Suprapubic skin (tissue), 4 donors: ENCODE measurements at regions not wholly inside any gene's neighbourhood (a gene's known extent, or its start where the extent isn't known, plus 50 kb on each side); places are given as distances from the start of the nearest gene placed in this dataset.

Experiments used
- DNase-seq, 2 donors: peaks; one replicate each; pipeline ENCODE4 v3.0.0-alpha.2; 2019; ENCODE audit warnings: low spot score in 2 of 2
- H3K27ac ChIP-seq: fragments of 200-600 bp; sonication (generic); one replicate; pipeline ENCODE4 v1.5.1; 2019
- H3K27me3 ChIP-seq: fragments of 200-600 bp; sonication (generic); one replicate; pipeline ENCODE4 v1.5.1; 2019
- H3K36me3 ChIP-seq: fragments of 200-600 bp; sonication (generic); one replicate; pipeline ENCODE4 v1.5.1; 2019
- H3K4me1 ChIP-seq: fragments of 200-600 bp; sonication (generic); one replicate; pipeline ENCODE4 v1.5.1; 2019
- H3K4me3 ChIP-seq: fragments of 200-600 bp; sonication (generic); one replicate; pipeline ENCODE4 v1.5.1; 2019; ENCODE audit warnings: mild to moderate bottlenecking
- H3K9me3 ChIP-seq: fragments of 200-600 bp; sonication (generic); one replicate; pipeline ENCODE4 v1.5.1; 2019
- CTCF ChIP-seq, 2 donors: fragments of 200-600 bp in 1 of 2; fragments of 450-650 bp in 1 of 2; sonication (generic) in 1 of 2; IDR thresholded peaks; one replicate each; pipeline ENCODE4 v1.5.1; 2016 to 2019; ENCODE audit warnings: antibody characterized with exemption in 2 of 2, mild to moderate bottlenecking in 1 of 2, moderate library complexity in 1 of 2
- EP300 ChIP-seq: sonication (generic); formaldehyde crosslinking; IDR thresholded peaks from one replicate; pipeline ENCODE4 v1.6.1; 2017; ENCODE audit warnings: antibody characterized with exemption
- POLR2A ChIP-seq, 2 donors: fragments of 450-650 bp; IDR thresholded peaks; one replicate each; pipeline ENCODE4 v1.6.1; 2017; ENCODE audit warnings: antibody characterized with exemption in 2 of 2, mild to moderate bottlenecking in 2 of 2, moderate library complexity in 2 of 2
- POLR2AphosphoS5 ChIP-seq, 3 donors: sonication (generic); formaldehyde crosslinking; IDR thresholded peaks; one replicate each; pipeline ENCODE4 v1.6.1; 2017; ENCODE audit warnings: antibody characterized with exemption in 3 of 3
- WGBS: methylation state at CpG from one replicate; pipeline ENCODE4 v1.1.5; 2018; 5-methylcytosine and 5-hydroxymethylcytosine counted together

- no peaks in the 10 kb centered on the region for H3K27me3 ChIP-seq
- H3K4me1 ChIP-seq: no peaks in the 10 kb centered on the region
- TF ChIP-seq CTCF (IDR thresholded peaks at IDR 0.05) (no peak), POLR2AphosphoS5 (IDR thresholded peaks at IDR 0.05) (no peak), EP300 (no peak), POLR2A (IDR thresholded peaks at IDR 0.05) (no peak)
- no peak overlapping the region for H3K4me3 ChIP-seq
- H3K36me3 ChIP-seq: no peaks in the 10 kb centered on the region
- no peaks in the 10 kb centered on the region for H3K9me3 ChIP-seq
- no peak overlapping the region for H3K27ac ChIP-seq
- DNase-seq: no peak
- WGBS: 78% methylated on average over 4 of the region's 4 CpGs
These were observed 67.1 kb upstream of the ROBO2 start for GRCh38 chr3:76972624-76973296.

- Histone ChIP-seq H3K36me3 (no peaks in the 10 kb centered on the region), H3K9me3 (no peaks in the 10 kb centered on the region), H3K4me3 (no peak overlapping the region), H3K4me1 (no peaks in the 10 kb centered on the region), H3K27ac (no peak overlapping the region), H3K27me3 (no peaks in the 10 kb centered on the region)
- no peak for DNase-seq
- TF ChIP-seq EP300 (no peak), POLR2A (IDR thresholded peaks at IDR 0.05) (no peak), POLR2AphosphoS5 (IDR thresholded peaks at IDR 0.05) (no peak), CTCF (IDR thresholded peaks at IDR 0.05) (no peak)
These were observed 62.9 kb upstream of the ROBO2 start for GRCh38 chr3:76976996-76977395.

- Histone ChIP-seq H3K4me3 (no peak overlapping the region), H3K9me3 (no peaks in the 10 kb centered on the region), H3K36me3 (no peaks in the 10 kb centered on the region), H3K27me3 (no peaks in the 10 kb centered on the region), H3K4me1 (no peaks in the 10 kb centered on the region), H3K27ac (no peak overlapping the region)
- TF ChIP-seq CTCF (IDR thresholded peaks at IDR 0.05) (no peak), EP300 (no peak), POLR2AphosphoS5 (IDR thresholded peaks at IDR 0.05) (no peak), POLR2A (IDR thresholded peaks at IDR 0.05) (no peak)
- no peak for DNase-seq
These were observed 54.3 kb upstream of the ROBO2 start for GRCh38 chr3:76985645-76986044.

GRCh38 chr3:76986876-76987474 is 52.9 kb upstream of the ROBO2 start:
- no peak for TF ChIP-seq CTCF (IDR thresholded peaks at IDR 0.05)
- TF ChIP-seq EP300: no peak
- no peak for TF ChIP-seq POLR2AphosphoS5 (IDR thresholded peaks at IDR 0.05)
- TF ChIP-seq POLR2A (IDR thresholded peaks at IDR 0.05): no peak
- no peaks in the 10 kb centered on the region for H3K4me1 ChIP-seq
- H3K36me3 ChIP-seq: no peaks in the 10 kb centered on the region
- no peak overlapping the region for H3K27ac ChIP-seq
- H3K4me3 ChIP-seq: no peak overlapping the region
- no peaks in the 10 kb centered on the region for H3K9me3 ChIP-seq
- no peak for DNase-seq
- H3K27me3 ChIP-seq: no peaks in the 10 kb centered on the region
- 86% methylated on average over 11 of the region's 11 CpGs for WGBS
